NAMALWA (cell line): ENCODE measurements at regions not wholly inside any gene's neighbourhood (a gene's known extent, or its start where the extent isn't known, plus 50 kb on each side); places are given as distances from the start of the nearest gene placed in this dataset.

ENCODE experiments used
- DNase-seq: peaks from one replicate; pipeline ENCODE4 v3.0.0-alpha.2; 2015; ENCODE audit warnings: low spot score

DNA sequence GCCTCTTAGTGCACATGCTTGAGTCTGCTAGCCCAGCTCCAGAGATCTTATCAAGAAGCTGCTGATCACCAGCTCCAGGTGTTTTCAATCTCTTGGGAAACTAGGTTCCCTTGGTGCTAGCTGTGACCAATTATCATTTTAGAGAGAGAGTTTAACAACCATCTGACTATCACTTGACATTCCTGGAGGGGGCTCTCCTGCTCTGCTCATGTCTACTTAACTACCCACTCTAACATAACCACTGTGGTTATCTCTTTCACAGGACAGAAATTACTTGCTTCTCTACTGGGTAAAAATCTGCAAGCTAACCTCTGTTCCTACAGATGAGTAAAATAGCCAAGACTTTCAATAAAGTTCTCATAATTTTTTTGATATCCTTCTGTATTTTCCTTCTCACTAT lies 823.4 kb upstream of the GJE1 start:
- peak; percentile 28 for DNase-seq

DNA sequence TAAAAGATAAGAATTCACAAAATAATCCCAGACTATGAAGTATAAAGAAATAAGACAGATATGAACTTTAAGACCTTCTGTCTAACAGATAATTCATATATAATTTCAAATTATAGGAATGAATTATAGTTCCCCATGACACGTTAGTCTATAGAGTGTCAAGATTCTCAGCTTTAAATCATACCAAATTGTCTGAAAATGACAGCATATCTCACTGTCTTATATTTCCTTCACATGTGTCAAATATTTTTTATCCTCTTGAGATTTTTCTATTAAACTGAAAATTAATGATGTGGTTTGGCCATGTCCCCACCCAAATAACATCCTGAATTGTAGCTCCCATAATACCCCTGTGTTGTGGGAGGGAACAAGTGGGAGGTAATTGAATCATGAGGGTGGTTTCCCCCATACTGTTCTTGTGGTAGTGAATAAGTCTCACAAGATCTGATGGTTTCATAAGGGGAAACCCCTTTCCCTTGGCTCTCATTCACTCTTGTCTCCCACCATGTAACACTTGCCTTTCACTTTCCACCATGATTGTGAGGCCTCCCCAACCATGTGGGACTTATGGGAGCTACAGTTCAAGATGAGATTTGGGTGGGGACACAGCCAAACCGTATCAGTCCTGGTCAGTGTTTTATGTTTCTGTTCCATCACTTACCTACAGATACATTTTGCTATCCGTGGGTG lies 825.3 kb upstream of the GJE1 start:
- no peak for DNase-seq

DNA sequence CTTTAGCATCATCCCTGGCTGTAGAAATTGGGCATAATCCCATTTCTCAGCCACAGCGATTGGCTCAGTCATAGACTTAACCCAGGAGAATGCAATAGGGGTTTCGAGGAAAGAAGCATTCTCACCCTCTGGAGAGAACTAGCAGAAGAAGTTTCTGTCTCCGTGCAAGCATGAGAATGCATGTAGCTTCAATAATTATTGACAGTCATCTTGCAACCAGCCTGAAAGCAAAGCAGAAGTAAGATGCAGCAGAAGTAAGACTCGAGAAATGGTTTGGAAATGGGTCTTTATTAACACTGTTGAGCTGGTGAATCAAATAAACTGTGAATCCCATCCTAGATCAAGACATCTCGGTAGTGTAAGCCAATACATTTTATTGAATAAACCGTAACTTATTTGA lies 828.8 kb upstream of the GJE1 start:
- DNase-seq, result no peak

DNA sequence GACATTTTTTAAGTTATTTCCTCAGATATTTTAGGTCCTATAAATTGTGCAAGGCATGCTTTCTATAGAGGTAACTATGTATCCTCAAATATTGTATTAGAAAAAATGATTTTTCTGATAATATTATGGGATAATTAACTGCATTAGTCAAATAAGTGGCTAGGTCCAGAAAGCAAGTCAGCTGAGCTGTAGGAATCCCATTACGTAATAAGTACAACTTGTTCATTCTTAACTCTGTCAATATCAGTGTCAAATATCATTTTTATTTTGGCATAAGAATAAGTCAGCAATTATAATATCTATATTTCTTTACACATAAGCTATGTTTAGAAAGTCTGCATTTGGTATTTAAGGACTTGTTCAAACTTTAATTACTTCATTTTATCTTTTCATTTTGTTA lies 830.9 kb upstream of the GJE1 start:
- DNase-seq, result no peak

DNA sequence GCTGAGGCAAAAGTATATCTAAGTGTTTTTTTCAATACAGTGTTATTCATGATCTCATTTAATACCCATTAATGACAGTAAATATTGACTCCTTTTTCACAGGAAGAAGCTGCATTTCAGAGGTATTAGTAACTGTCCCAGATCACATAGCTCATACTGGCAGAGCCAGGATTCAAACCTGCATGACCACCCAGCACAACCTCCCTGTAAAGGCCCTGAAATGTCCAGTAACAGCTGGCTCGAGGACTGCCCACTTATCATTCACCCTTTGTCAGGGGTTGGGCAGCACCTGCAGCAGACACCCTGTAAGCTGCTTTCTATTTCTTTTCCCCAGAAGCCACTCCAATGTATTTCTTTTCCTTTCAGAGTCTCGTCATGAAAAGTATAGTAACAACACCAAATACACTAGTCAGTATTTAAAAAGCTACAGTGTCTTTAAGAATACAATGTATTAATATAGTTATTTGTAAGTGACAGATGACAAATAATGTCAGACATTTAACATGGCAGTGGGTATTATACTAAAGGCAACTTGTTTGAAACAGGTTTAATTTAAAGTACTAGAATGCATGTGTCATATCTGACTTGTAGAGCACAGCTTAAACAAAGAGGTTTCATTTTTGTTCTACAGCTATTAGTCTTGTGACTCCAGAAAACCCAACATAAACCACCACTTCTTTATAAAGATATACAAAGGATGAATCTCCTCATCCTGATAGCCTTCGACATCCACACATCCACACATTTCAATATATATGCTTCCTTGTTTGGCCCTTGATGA lies 841.6 kb upstream of the GJE1 start:
- no peak for DNase-seq

DNA sequence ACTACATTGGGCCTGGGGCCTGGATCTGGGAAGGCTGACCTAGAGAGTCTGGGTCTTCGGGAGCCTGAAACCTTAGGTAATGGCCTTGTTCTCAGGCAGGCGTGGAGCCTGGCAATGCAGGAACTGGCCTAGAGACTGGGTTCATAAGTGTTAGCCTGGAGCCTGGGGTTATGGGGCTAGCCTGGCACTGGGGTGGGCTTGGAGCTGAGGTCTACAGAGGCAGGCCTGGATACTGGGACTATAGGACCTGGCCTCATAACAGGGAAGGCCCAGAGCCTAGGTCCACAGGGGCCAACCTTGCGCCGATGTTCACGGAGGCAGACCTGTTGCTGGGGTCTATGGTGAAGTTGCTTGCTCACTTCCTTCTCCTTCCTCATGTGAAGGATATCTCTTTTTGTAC lies 843.8 kb upstream of the GJE1 start:
- no peak for DNase-seq

DNA sequence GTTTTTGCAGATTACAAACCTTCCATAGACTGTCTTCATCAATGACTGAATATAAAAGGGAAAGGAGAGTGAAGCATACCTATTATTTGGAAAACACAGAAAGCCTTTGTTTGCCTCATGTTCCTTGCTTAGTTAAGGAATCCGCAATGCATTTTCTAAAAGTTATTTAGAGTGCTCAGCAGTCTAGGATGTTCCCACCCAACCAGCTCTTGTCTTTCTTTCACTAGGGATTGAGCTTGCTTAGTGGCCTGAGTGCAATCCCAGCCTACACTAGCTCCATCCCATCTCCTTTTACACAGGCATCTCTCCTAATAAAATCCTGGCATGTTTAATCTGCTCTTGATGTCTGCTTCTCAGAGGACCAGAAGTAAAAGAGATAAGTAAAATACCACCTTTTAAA lies 850.5 kb upstream of the GJE1 start:
- DNase-seq, result no peak

DNA sequence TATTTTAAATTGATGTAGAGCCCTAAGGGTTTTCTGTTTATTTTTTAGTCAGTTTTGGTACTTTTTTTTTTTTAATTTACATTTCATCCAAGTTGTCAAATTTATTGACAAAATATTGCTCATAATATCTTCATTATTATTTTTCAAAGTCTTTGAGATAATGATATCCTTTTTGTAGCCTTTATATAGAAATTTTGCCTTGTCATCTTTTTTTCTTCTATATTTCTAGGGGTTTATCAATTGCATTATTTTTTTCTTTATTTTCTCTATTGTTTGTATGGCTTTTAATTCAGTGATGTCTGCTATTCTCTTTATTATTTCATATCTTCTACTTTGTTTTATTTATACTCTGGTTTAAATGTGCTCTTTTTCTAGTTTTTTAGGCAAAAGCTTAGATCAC lies 863.0 kb upstream of the GJE1 start:
- DNase-seq, result no peak

DNA sequence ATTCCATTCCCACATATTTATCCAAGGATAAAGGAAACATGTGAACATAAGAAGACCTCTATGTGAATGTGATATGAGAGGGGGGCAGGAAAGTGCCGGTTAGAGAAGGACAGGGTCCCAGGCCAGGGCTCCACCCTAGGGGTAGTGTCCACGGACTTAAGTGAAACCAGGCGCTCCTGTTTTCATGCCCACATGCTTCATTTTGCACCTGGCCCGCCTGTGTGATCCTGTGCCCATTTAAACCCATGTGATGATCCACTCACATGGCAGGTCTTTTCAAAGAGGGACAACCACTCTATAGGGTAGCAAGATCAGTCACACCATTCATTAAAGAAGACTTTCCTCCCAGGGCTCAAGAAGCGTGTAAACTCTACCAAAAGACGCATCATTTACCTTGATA lies 865.3 kb upstream of the GJE1 start:
- DNase-seq, result no peak

DNA sequence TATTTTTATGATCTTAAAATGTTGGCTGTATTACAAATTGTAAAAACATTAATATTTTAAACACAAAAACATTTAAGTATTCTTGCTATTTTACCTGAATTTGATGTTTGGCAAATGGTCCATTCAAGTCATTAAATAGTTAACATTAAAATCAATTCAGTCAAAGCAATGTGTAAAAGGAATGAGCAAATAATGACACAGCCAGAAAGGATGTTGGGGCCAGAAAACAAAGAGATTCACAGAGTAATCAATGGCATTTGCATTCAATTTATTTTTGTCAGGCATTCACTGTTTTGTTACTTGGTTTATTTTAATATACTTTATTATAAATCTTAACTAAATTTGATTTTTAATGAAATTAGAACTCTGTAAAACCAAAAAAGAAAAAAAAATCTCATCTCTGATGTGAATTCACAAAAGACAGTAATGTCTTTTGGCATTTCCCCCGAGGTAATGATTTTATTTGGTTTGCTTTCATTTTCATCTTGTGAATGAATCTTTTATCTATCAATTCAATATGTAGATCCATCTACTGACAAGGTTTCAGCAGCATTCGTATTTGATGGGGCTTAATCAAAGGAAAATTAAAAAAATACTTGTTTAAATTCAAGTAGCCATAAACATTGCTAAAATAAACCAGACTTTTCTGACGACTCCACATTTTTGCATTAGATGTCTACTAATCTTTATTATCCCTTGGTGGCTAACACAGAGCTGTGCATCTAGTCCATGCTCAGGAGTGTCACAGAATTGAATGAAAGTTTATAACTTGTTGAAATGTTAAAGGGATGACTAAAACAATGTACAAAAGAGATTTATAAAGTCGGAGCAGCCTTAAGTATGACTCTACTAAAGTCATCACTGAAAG lies 866.7 kb upstream of the GJE1 start:
- DNase-seq, result peak; percentile 6

DNA sequence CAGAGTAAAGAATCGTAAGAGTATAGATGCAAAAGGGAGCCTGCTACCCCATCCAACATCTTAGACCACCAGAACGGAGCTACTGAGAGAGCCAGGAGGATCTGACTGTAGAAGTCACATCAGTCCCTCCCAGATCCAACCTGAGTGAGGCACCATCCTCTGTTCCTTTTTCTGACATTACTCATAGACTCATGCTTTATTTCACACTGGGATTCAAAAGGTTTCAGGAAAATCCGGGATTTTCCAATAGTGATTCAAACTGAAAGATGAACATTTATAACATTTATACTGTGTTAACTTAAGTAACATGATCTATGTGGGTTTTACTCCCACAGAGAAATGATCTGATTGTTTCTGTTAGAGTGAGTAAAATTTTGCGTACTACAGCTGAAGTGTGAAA lies 868.6 kb upstream of the GJE1 start:
- DNase-seq, result no peak

DNA sequence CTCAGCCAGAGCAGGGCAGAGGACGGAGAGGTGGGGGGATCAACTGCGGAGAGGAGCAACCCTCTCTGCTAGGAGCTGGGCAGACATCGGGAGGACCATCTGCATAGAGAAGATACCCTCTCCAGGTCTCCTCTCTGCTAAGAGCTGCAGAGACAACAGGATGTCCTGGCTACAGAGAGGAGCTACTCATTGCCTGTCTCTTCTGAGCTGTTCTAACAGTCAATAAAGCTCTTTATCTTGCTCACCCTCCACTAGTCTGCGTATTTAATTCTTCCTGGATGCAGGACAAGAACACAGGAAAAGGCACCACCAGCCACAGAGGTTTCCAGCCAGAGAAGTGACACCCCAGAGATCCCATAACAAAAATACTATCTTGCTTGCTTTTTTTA lies 871.1 kb upstream of the GJE1 start:
- no peak for DNase-seq

DNA sequence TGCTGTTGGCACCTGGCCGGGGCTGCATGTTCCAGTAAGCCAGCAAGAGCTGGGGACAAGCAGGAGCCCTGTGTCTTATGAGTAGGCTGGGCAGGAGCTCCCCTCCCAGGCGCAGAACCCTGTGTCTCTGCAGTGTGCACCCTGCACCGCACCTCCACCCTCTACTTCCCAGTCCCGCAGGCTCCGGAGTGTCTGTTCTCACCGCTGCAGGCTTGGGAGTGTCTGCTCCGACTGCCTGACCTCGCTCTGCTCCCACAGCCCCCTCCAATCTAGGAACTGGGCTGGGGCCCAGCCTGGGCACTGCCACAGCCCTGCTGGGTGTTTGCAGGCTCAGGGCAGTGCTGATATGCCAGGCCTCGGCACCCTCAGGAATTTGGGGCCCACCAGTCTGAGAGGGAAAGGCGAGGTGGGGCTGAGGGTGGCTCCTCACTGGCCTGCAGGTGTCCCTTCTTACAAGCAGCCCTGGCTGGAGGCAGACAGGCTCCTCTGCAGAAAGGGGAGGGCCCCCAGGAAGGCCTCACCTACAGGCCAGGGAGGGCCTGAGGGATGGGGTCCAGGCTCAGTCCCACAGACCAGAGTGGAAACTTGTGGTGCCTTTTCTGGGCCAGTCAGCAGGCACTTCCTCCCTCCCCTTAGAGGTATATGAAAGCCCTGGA lies 871.6 kb upstream of the GJE1 start:
- no peak for DNase-seq

DNA sequence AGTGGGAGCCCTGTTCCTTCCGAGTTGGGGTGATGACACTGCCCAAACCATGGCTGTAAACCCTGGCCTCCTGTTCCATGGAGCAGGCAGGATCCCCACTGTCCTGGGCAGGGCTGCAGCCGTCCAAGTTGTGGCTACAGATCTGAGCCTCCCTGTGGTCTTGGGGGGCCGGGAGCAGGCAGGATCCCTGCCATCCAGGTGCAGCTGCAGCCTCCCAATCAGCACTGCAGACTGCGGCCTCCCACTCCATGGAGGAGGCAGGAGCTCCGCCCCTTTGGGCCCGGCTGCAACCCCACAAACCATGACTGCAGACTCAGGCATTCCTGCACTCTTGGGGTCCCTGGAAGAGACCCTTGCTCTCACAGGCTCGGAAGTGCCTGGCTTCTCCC lies 872.1 kb upstream of the GJE1 start:
- no peak for DNase-seq

DNA sequence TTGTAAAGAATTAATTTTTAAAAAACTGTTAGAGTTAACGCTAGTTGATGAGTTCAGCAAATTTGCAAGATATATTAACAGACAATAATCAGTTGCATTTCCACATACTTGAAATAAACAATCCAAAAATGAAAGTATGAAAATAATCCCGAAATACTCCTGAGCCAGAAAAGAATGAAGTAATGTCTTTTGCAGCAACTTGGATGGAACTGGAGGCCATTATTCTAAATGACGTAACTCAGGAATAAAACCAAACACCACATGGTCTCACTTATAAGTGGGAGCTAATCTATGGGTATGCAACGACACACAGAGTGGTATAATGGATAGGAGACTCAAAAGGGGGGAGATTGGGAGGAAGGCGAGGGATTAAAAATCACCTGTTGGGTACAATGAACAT lies 872.9 kb upstream of the GJE1 start:
- no peak for DNase-seq

DNA sequence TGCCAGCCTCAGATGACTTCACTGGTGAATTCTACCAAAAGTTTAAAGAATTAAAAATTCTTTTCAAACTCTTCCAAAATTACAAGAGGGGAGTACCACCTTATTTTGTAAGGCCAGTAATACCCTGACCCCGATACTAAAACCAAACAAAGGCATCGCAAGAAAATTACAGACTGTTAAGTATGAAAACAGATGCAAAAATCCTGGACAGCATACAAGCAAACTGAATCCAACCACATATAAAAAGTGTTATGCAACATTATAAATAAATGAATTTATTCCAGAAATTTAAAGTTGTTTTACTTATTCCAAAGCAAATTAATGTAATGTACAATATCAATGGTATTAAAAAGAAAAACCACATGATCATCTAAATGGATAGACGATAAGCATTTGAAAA lies 873.6 kb upstream of the GJE1 start:
- DNase-seq, result no peak

DNA sequence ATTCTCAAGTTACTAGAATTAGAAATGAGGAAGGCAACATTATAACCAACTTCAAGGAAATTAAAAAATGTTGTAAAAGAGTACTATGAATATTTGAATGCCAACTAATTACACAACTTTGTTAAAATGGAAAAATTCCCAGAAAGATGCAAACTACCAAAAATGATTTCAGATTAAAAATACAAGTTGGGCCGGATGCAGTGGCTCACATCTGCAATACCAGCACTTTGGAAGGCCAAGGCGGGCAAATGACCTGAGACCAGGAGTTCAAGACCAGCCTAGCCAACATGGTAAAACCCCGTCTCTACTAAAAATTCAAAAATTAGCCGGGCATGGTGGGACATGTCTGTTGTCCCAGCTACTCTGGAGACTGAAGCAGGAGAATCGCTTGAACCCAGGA lies 874.2 kb upstream of the GJE1 start:
- DNase-seq, result no peak

DNA sequence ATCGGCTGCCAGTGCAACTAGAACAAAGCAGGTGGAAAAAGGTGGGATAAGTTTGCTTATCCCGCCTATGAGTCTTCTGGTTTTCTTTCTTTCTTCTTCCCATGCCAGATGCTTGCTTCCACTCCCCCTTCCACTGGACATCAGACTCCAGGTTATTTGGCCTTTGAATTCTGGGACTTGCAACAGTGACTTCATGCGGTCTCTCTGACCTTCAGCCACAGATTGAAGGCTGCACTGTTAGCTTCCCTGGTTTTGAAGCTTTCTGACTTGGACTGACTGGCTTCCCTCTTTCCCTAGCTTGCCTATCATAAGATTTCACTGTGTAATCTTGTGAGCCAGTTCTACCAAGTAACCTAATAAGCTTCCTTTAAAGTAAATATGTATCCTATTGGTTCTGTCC lies 878.4 kb upstream of the GJE1 start:
- no peak for DNase-seq

DNA sequence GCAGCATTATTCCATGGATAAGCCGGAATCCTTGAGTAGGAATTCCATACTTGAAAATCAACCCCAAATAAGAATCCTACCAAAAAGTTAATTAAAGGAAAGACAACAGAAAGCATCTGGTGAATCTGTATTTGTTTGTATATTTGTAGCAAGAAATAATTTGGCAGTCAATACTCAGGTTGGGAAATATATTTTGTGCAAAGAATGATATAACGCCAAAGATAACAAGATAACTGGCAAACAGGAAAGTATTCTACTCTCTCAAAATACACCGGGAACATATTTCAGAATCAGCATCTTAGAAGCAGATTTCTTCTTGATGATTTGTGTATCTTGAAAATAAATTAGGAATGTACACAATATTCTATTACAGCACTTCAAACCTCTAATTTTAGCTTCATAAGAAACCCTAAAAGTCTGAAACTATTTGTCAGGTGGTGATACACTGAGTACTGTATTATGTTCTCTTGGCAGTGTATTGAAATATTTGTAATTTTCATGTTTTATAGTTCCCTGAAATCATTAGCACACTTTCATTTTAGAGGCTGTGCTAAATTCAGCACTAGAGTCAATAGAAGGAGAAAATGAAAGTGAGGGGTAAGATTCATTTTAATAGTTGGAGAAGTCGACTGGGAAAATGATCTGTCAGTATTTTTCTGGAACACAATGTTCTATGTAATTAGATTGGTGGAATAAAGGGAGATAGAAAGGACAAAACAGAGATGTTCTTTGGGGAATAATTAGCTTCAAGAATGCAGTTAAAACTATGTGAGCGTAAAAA lies 879.7 kb upstream of the GJE1 start:
- no peak for DNase-seq

DNA sequence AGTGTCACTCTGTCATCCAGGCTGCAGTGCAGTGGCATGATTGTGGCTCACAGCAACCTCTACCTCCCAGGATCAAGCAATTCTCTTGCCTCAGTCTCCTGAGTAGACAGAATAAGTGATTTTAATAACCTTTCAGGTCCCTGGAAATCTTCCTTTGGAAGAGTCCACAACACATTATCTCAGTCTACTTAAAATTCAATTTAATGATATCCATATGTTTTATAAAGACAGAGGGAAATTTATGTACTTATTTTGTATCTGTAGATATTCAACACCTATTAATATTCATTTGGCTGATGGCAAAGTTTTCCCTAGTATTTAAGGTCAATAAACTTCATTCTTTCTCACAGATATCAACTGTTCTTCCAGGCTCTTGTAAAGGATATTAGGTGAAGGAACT lies 881.4 kb upstream of the GJE1 start:
- DNase-seq, result no peak

DNA sequence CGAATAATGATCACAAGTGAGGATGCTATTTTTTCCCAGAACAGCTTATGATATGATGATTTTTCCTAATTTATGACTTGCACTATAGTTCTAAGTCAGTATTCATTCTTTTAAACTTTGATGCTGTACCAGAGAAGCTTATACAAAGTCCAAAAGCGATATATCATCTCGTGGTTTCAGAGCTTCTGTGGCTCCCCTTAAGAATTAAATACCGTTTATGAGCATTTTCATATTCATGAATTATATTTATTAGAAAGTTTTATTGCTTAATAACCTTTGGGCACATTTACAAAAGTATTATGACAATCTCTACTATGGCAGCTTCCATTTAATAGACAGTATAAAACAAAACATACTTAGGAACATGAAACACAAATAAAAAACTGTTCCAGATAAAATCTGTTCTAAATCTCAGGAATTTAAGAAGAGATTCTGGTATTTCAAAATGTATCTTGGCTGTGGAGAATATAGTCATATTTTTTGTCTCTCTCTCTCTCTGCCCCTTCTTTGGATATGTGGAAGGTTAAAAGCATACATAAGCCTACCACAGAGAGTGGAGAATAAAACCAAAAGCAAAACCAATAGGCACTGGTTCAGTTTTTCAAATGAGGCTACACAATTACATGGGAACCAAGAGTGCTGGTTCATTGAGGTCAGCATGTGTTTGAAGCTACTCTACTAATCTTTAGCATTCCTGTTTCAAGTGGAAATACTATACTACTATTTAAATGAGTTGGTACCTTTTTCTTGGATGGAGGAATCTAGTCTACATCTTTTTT lies 884.5 kb upstream of the GJE1 start:
- DNase-seq, result no peak
